Astrocyte (in vitro differentiated cells and primary cell): ENCODE measurements at regions not wholly inside any gene's neighbourhood (a gene's known extent, or its start where the extent isn't known, plus 50 kb on each side); places are given as distances from the start of the nearest gene placed in this dataset.

Experiments
- DNase-seq: peaks from one replicate; pipeline ENCODE4 v3.0.0-alpha.2; 2010; ENCODE audit warnings: low read depth
- FAIRE-seq: peaks from 2 replicates; lab custom pipeline; 2011; peaks lifted over from hg19 to GRCh38; lab: Jason Lieb, UNC
- H2AFZ ChIP-seq: 2 replicates; pipeline ENCODE4 v1.6.0; 2012; ENCODE audit warnings: low read depth, low read length, inconsistent platforms
- H3K27ac ChIP-seq: 2 replicates; pipeline ENCODE4 v1.5.1; 2011; ENCODE audit warnings: low read depth, low read length, inconsistent platforms
- H3K27me3 ChIP-seq: 2 replicates; pipeline ENCODE4 v1.6.0; 2011; ENCODE audit warnings: low read length, inconsistent platforms; ENCODE audit not compliant: insufficient read depth
- H3K36me3 ChIP-seq: 2 replicates; pipeline ENCODE4 v1.5.1; 2011; ENCODE audit warnings: low read length, inconsistent platforms; ENCODE audit not compliant: insufficient read depth
- H3K4me1 ChIP-seq: 2 replicates; pipeline ENCODE4 v1.5.1; 2011; ENCODE audit warnings: low read length, inconsistent platforms; ENCODE audit not compliant: insufficient read depth
- H3K4me2 ChIP-seq: 2 replicates; pipeline ENCODE4 v1.6.0; 2012; ENCODE audit warnings: low read length, inconsistent platforms
- H3K4me3 ChIP-seq: 2 replicates; pipeline ENCODE4 v1.5.1; 2011; ENCODE audit warnings: low read depth, mild to moderate bottlenecking, low read length, inconsistent platforms; ENCODE audit not compliant: insufficient read depth
- H3K79me2 ChIP-seq: 2 replicates; pipeline ENCODE4 v1.6.0; 2012; ENCODE audit warnings: mild to moderate bottlenecking, low read length, inconsistent platforms; ENCODE audit not compliant: insufficient read depth
- H3K9ac ChIP-seq: 2 replicates; pipeline ENCODE4 v1.6.0; 2012; ENCODE audit warnings: mild to moderate bottlenecking, low read length, inconsistent platforms
- H3K9me3 ChIP-seq: 2 replicates; pipeline ENCODE4 v1.5.1; 2012; ENCODE audit warnings: low read depth, mild to moderate bottlenecking, low read length, inconsistent platforms; ENCODE audit not compliant: insufficient read depth
- H4K20me1 ChIP-seq: 2 replicates; pipeline ENCODE4 v1.6.0; 2012; ENCODE audit warnings: low read length, inconsistent platforms; ENCODE audit not compliant: insufficient read depth
- H3K27ac Mint-ChIP-seq: one replicate; pipeline ENCODE4 v1.8.0; 2021; ENCODE audit warnings: mild to moderate bottlenecking, mixed read lengths; ENCODE audit not compliant: unreplicated experiment
- H3K27me3 Mint-ChIP-seq: one replicate; pipeline ENCODE4 v1.8.0; 2021; ENCODE audit warnings: low read depth, mixed read lengths; ENCODE audit not compliant: unreplicated experiment
- H3K36me3 Mint-ChIP-seq: one replicate; pipeline ENCODE4 v1.8.0; 2021; ENCODE audit warnings: low read depth, mixed read lengths; ENCODE audit not compliant: unreplicated experiment
- H3K4me1 Mint-ChIP-seq: one replicate; pipeline ENCODE4 v1.8.0; 2021; ENCODE audit warnings: low read depth, mixed read lengths; ENCODE audit not compliant: unreplicated experiment
- H3K4me3 Mint-ChIP-seq: one replicate; pipeline ENCODE4 v1.8.0; 2021; ENCODE audit warnings: mild to moderate bottlenecking, moderate library complexity, mixed read lengths; ENCODE audit not compliant: unreplicated experiment
- H3K9me3 Mint-ChIP-seq: one replicate; pipeline ENCODE4 v1.8.0; 2021; ENCODE audit warnings: mild to moderate bottlenecking, mixed read lengths; ENCODE audit not compliant: unreplicated experiment
- CTCF ChIP-seq: IDR thresholded peaks from 2 replicates; pipeline ENCODE4 v1.5.1; 2011; ENCODE audit warnings: low read depth, mild to moderate bottlenecking, inconsistent platforms, low read length, moderate library complexity; ENCODE audit not compliant: insufficient read depth
- EZH2 ChIP-seq: IDR thresholded peaks from 2 replicates; pipeline ENCODE4 v1.6.1; 2012; ENCODE audit warnings: mild to moderate bottlenecking, low read length, inconsistent platforms; ENCODE audit not compliant: insufficient read depth

- no peak overlapping the region for H3K27ac Mint-ChIP-seq
- Histone ChIP-seq H3K9ac (no peak overlapping the region), H3K4me3 (no peak overlapping the region), H3K4me1 (peaks cover 17% of the 10 kb centered on the region), H3K36me3 (no peaks in the 10 kb centered on the region), H3K27ac (no peak overlapping the region), H3K4me2 (no peak overlapping the region), H3K27me3 (no peaks in the 10 kb centered on the region), H3K9me3 (no peaks in the 10 kb centered on the region), H3K79me2 (no peaks in the 10 kb centered on the region), H2AFZ (no peak overlapping the region), H4K20me1 (no peaks in the 10 kb centered on the region)
- H3K4me3 Mint-ChIP-seq, result no peak overlapping the region
- no peak for TF ChIP-seq EZH2
- peaks cover 2% of the 10 kb centered on the region for H3K9me3 Mint-ChIP-seq
- H3K4me1 Mint-ChIP-seq, result peaks cover 46% of the 10 kb centered on the region
- no peaks in the 10 kb centered on the region for H3K36me3 Mint-ChIP-seq
- no peak for FAIRE-seq
- no peak for DNase-seq
- peaks cover 5% of the 10 kb centered on the region for H3K27me3 Mint-ChIP-seq
Measured at GRCh38 chr6:43915208-43915869, 145.3 kb downstream of the VEGFA start.

DNA sequence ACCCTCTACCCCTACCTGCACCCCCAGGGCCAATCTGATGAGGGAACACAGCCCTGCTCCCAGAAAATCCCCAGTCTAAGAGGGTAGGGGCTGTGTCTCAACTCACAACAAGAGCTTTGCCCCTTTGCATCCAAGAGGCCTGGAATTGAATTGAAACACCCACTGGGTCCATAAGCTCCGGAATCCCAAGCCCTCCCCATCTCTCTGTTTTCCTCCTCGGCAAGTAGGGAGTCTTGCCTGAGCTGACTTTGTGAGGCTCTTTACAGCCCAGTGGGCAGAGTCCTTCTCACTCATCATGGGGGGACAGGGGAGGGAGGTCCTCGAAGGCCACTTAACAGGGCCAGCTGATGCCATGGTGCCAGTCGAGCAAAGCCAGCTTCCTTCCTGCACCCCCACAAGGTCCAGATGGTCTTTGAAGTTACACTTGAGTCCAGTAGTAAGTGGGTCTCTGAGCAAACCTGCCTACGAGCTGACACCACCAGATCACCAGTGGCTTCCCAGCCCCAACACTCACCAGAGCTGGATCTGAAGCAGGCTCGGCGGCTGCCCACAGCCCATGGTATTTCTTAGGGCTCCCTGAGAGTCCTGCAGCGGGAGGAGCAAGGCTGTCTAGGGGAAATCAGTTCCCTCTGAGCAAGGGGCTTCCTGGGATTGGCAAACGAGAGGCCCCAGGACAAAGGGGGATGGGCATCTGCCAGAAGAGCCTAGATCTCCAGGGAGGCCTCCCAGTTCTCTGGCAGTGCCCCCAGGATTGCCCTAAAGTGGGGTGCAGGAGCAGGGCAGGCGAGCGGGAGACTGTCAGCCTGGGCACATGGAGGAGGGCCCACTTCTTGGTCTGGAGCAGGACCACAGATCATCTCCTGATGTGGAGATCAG is 144.5 kb downstream of the VEGFA start:
- Histone ChIP-seq H3K79me2 (no peaks in the 10 kb centered on the region), H3K27me3 (no peaks in the 10 kb centered on the region), H2AFZ (no peak overlapping the region), H3K4me2 (peak overlapping the region; percentile 22), H3K36me3 (no peaks in the 10 kb centered on the region), H3K9ac (no peak overlapping the region), H3K4me1 (peaks cover 17% of the 10 kb centered on the region), H3K9me3 (no peaks in the 10 kb centered on the region), H3K27ac (peak overlapping the region; percentile 14), H4K20me1 (no peaks in the 10 kb centered on the region), H3K4me3 (no peak overlapping the region)
- DNase-seq (no peak), FAIRE-seq (no peak)
- H3K27ac Mint-ChIP-seq, result no peak overlapping the region
- H3K27me3 Mint-ChIP-seq, result peaks cover 5% of the 10 kb centered on the region
- no peak overlapping the region for H3K4me3 Mint-ChIP-seq
- peaks cover 43% of the 10 kb centered on the region for H3K4me1 Mint-ChIP-seq
- H3K36me3 Mint-ChIP-seq, result peaks cover 1% of the 10 kb centered on the region
- TF ChIP-seq CTCF, result no peak
- peaks cover 2% of the 10 kb centered on the region for H3K9me3 Mint-ChIP-seq

DNA sequence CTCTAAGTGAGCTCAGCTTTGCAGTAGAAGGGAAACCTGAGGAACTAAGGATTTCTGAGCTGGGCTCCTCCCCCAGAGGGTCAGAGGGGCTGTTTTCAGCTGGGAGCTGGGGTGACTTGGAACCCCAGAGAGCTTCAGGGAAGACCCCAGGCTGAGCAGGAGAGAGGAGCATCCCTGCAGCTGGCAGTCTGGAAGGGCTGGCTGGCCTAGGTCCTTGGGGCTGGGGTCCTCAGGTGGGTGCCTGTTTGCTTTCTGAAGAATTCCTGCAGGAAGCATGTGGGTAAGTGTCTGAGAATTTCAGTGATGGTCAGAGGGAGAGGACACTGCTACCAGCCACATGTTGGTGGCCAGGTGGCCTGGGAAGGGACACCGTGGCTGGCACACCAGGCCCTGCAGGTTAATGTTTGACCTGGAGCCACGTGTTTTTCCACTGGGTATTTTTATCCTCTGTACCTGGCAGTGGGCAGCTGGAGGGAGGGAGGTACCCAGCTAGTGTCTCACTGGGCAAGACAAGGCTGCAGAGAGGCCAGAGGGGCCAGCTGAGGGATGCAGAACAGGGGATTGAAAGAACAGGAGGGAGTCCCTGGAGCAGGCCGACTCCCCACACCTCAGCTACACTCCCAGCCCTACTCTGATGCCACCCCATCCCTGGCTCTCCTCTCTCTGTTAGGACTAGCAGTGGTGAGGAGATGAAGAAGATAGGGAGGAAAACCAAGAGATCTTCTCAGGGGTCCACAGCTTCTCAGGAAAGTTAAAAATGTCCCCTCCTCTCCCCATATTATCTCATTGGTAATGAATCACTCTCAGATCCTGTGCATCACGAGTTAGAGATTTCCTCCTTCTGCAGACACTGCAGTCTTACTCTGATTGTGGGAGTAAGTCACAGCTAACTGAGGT is 143.6 kb downstream of the VEGFA start:
- TF ChIP-seq CTCF (no peak), EZH2 (no peak)
- Histone ChIP-seq H3K79me2 (no peaks in the 10 kb centered on the region), H3K4me2 (peak overlapping the region; percentile 22), H3K4me1 (peaks cover 17% of the 10 kb centered on the region), H3K9me3 (no peaks in the 10 kb centered on the region), H3K36me3 (no peaks in the 10 kb centered on the region), H3K9ac (no peak overlapping the region), H3K27ac (no peak overlapping the region), H3K4me3 (no peak overlapping the region), H3K27me3 (no peaks in the 10 kb centered on the region), H4K20me1 (no peaks in the 10 kb centered on the region), H2AFZ (no peak overlapping the region)
- peaks cover 1% of the 10 kb centered on the region for H3K36me3 Mint-ChIP-seq
- no peak for FAIRE-seq
- peaks cover 5% of the 10 kb centered on the region for H3K27me3 Mint-ChIP-seq
- peaks cover 2% of the 10 kb centered on the region for H3K9me3 Mint-ChIP-seq
- H3K4me3 Mint-ChIP-seq, result no peak overlapping the region
- peak; percentile 12 for DNase-seq
- H3K4me1 Mint-ChIP-seq, result peaks cover 50% of the 10 kb centered on the region
- H3K27ac Mint-ChIP-seq, result no peak overlapping the region
